GM21390 (cell line): ENCODE measurements at regions not wholly inside any gene's neighbourhood (a gene's known extent, or its start where the extent isn't known, plus 50 kb on each side); places are given as distances from the start of the nearest gene placed in this dataset.
A peak's percentile ranks its signal among the peaks of the same experiment; 100 is the strongest.
"Not testable (repeated sequence)": the region's sequence is repeated elsewhere in the genome, so short reads cannot be mapped to it uniquely, and the experiment has no call there.

ENCODE experiments used
- ATAC-seq: cut with Tn5 transposase; IDR thresholded peaks from one replicate; pipeline ENCODE4 v1.9.1; 2021; ENCODE audit not compliant: unreplicated experiment

DNA sequence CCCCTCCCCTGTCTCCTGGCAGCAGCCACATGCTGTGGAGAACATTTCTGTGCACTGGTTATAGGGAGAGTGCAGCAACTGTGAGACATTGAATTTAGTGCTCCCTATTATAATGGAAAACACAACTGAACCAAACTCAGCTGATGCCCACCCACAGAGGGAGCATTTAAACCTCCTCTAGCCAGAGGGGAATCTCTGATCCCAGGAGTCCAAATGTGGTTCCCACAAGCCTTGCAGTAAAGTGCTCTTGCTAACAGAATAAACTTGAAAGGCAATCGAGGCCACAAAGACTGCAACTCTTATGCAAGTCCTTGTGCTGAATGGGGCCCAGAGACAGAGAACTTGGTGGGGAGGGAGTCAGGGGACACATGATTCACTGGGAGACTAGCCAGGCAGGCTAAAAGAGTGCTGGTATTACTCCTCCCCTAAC is 638.8 kb upstream of the VRK2 start:
- ATAC-seq, result no peak

GRCh38 chr2:57408587-57408986 is 638.0 kb upstream of the VRK2 start:
- ATAC-seq, result no peak

DNA sequence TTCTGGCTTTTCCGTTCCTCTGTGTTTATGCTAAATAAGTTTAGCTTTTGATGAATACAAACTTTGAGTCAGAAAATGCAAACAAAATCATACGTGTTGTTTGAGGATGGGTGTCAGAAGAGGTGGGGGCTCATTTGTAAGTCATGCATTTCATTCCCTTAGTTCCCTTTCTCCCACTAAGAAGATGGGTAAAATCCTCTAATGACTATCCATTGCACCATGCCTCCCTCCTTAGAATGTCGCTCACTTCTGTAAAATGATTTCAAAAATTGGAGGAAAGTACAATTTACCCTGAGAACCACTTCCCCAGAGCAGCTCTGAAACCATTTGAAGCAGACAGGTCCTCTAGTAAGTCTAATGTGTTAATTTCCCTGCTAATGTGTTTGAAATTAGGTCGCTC is 629.6 kb upstream of the VRK2 start:
- no peak for ATAC-seq

- not testable (repeated sequence) for ATAC-seq
Observed at GRCh38 chr2:57418859-57419346, 627.7 kb upstream of the VRK2 start.

GRCh38 chr2:57429831-57430230 is 616.8 kb upstream of the VRK2 start:
- no peak for ATAC-seq

- no peak for ATAC-seq
Observed at GRCh38 chr2:57432528-57432927, 614.1 kb upstream of the VRK2 start.

DNA sequence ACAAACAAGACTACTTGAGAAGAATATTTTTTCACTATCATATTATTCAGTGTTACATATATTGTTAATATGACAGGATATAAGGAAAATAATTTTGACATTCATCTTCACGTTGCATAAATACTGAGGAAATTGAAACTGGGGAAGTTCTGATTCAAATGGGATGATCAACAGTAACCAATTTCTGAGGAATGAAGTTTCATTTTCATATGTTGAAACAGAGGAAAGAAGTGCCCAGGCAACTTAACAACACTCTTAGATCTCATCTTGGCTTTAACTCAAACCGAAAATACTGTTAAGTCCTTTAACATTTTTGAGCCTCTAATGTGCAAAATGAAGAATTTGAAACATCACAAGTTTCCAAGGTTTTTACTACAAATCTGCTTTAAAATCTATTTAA is 612.2 kb upstream of the VRK2 start:
- no peak for ATAC-seq

DNA sequence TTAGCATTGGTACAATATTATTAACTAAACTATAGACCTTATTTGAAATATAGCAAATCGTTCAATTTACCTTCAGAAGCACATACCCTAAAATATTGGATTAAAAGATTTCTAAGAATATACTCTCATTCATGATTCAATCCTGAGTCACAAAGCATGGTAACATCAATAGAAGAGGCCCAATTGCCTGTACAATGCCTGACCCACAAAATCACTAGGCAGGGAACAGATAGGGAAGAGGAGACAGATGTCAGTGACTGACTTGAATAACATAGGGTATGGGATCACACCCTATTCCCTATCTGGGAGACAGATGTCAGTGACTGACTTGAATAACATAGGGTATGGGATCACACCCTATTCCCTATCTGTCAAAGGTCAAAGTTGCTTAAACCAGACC is 611.6 kb upstream of the VRK2 start:
- ATAC-seq, result no peak

GRCh38 chr2:57437077-57437476 is 609.5 kb upstream of the VRK2 start:
- ATAC-seq, result no peak

- ATAC-seq, result no peak
Observed at GRCh38 chr2:57440437-57440836, 606.2 kb upstream of the VRK2 start.

DNA sequence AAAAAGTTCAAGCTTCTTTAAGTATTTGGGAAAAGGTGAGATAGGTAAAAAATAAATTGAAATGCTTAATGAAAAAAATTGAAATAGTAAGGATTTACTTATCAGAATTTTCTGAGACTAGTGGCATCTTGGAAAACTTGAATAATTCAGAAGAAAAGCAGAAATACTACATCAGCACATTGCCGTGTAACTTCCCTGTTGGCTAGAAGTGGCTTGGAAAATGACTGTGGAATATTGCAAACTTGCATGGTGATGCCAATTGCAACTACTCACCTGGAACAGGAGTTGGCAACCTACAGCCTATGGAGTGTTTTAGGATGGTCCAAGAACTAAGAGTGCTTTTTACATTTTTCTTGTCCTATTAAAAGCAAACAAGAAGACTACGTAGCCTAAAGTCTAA is 603.5 kb upstream of the VRK2 start:
- ATAC-seq, result no peak

GRCh38 chr2:57443973-57444521 is 602.6 kb upstream of the VRK2 start:
- no peak for ATAC-seq

- ATAC-seq, result no peak
Observed at GRCh38 chr2:57444752-57445430, 601.7 kb upstream of the VRK2 start.

DNA sequence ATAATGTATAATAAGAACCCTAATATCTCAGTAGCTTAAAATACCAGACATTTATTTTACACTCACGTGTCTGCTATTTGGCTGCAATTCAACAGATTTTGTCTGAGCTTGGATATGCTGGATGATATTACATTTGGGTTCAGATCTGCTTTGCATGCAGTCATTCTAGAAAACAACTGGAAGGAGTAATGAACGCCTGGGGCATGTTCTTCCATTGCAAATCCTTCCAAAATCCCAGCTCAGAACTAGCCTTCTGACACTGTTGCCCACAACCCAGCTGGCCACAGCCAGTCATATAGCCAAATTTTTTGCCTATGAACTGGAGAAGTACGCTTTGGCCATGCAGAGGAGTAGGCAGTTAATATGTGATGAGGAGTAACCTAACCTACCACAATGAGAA is 597.8 kb upstream of the VRK2 start:
- no peak for ATAC-seq

- peak; percentile 88 for ATAC-seq
Observed at GRCh38 chr2:57450170-57450569, 596.4 kb upstream of the VRK2 start.

DNA sequence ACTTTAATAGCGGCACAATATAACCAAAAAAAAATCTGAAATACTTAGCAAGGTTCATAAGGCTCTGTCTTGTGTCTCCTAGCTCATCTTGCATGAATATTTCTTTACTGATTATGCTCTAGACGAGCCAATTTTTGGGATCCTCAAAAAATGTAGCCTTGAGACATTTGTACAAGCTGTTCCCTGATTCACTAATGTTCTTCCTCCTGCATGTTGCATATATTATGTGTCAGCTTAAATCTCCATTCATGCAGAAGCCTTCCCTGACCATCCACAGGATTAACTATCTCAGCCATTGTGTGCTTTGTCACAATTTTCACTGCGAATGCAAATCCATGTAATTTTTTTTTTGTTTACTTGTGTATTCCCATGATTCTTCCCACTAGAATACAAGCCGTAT is 594.0 kb upstream of the VRK2 start:
- ATAC-seq, result no peak

GRCh38 chr2:57453945-57454344 is 592.7 kb upstream of the VRK2 start:
- no peak for ATAC-seq

DNA sequence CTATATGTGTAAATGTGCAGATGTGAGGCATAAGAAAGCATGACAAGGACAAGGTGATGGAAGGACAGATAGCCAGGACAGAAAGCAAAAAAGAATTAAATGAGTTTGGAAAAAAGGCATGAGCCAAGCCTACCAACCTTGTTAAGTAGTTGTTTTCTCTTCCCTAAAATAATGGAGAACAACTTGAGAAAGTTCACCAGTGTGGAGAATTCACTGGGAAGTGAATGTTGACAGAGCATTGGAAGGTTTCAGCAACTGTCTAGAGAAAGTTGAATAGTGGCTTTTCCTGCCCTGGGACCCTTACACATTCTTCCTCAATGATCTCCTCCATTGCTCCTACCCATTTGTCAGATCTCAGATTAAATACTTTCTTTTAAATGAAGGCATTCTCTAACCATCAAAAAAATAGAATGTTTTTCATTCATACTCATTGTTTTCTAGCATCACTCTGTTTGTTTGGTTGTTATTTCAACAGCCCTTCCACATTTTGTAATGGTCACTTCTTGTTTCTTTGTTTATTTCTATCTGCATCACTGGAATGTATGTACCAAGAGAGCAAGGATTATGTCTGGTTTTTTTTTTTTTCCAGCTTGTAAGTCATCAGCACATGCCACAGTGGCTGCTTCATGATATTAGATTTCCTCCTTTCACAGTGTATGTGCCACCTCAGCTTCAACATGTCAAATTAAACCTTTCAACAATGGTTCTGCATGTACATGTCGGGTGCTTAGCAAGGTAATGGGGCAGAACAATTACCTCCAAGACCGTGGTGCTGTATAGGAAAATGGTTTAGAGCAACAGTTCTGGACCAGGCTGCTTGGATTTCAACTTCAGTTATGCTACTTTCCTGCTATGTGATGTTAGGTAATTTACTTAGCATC is 586.0 kb upstream of the VRK2 start:
- ATAC-seq, result no peak

DNA sequence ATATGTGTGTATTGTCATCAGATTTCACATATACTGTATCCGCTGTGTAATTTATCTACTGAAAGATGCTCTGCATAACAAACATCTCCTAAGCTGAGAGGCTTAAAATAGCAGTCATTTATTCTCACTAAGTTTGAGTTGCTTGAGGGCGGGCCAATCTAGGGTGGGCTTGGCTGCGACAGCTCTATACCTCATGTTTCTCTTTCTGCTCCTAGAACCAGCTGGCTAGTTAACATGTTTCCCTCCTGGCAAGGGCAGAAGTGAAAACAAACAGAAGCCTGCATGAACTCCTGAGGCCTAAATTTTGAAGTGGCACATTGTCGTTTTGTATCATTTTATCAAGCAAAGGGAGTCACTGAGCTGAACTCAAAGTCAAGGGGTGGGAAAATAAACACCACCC is 585.0 kb upstream of the VRK2 start:
- no peak for ATAC-seq

- no peak for ATAC-seq
Observed at GRCh38 chr2:57465067-57465466, 581.5 kb upstream of the VRK2 start.

- ATAC-seq, result no peak
Observed at GRCh38 chr2:57465967-57466366, 580.6 kb upstream of the VRK2 start.

- ATAC-seq, result no peak
Observed at GRCh38 chr2:57475391-57475790, 571.2 kb upstream of the VRK2 start.
